Suprapubic skin (tissue), 4 donors: ENCODE measurements at regions not wholly inside any gene's neighbourhood (a gene's known extent, or its start where the extent isn't known, plus 50 kb on each side); places are given as distances from the start of the nearest gene placed in this dataset.

Experiments
- EP300 ChIP-seq: sonication (generic); formaldehyde crosslinking; IDR thresholded peaks from one replicate; pipeline ENCODE4 v1.6.1; 2017; ENCODE audit warnings: antibody characterized with exemption
- POLR2A ChIP-seq, 2 donors: fragments of 450-650 bp; IDR thresholded peaks; one replicate each; pipeline ENCODE4 v1.6.1; 2017; ENCODE audit warnings: antibody characterized with exemption in 2 of 2, mild to moderate bottlenecking in 2 of 2, moderate library complexity in 2 of 2
- POLR2AphosphoS5 ChIP-seq, 3 donors: sonication (generic); formaldehyde crosslinking; IDR thresholded peaks; one replicate each; pipeline ENCODE4 v1.6.1; 2017; ENCODE audit warnings: antibody characterized with exemption in 3 of 3
- TF ChIP-seq, protein P1 (sequence below), 2 donors: fragments of 200-600 bp in 1 of 2; fragments of 450-650 bp in 1 of 2; sonication (generic) in 1 of 2; IDR thresholded peaks; one replicate each; pipeline ENCODE4 v1.5.1; 2016 to 2019; ENCODE audit warnings: antibody characterized with exemption in 2 of 2, mild to moderate bottlenecking in 1 of 2, moderate library complexity in 1 of 2

DNA sequence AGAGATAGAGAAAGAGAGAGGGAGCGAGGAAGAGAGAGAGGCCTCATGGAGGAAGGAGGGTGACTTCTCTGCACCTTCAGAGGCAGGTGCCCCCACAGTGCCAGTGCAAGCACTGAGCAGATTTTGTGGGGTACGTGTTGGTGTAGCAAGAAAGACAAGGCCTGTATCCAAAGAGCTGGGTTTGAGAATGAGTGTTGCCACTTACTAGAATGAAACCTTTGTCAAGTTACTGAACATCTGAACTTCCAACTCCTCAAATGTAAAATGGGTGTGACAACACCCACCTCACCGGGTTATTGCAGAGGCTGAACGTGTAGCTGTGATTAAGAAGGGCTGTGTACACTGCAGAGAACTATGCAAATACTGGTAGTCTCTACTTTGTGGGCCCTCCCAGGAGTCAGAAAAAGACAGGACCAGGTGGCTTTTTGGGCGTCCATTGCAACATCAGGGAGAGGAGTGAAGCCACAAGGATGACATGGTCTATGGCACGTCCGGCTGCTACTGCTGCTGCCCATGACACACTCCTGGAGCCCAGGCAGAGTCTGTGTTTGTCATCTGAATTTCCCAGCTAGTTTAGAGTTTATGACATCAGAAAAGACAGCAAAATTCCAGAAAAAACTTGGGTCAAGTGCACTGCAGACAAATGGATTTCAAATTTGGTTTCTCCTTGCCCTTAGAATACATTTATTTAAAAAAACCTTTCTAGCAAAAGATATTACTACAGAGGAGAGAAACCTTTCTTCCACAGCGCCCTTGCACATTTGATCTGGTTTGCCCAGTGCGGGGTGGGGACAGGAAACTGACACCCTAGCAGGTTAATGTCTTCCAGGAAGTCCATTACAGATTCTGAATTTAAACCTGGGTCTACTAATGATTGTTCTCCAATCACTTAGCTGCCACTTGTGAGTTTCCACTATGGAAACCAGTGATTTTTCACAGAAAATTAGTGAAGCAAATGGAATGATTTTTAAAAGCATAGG lies 54.0 kb upstream of the ATP12A start:
- TF ChIP-seq POLR2AphosphoS5 (IDR thresholded peaks at IDR 0.05) (no peak), POLR2A (IDR thresholded peaks at IDR 0.05) (no peak), EP300 (no peak)
- TF ChIP-seq, protein P1, sequence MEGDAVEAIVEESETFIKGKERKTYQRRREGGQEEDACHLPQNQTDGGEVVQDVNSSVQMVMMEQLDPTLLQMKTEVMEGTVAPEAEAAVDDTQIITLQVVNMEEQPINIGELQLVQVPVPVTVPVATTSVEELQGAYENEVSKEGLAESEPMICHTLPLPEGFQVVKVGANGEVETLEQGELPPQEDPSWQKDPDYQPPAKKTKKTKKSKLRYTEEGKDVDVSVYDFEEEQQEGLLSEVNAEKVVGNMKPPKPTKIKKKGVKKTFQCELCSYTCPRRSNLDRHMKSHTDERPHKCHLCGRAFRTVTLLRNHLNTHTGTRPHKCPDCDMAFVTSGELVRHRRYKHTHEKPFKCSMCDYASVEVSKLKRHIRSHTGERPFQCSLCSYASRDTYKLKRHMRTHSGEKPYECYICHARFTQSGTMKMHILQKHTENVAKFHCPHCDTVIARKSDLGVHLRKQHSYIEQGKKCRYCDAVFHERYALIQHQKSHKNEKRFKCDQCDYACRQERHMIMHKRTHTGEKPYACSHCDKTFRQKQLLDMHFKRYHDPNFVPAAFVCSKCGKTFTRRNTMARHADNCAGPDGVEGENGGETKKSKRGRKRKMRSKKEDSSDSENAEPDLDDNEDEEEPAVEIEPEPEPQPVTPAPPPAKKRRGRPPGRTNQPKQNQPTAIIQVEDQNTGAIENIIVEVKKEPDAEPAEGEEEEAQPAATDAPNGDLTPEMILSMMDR (IDR thresholded peaks at IDR 0.05): no peak
